C4-2B (cell line): ENCODE measurements at regions not wholly inside any gene's neighbourhood (a gene's known extent, or its start where the extent isn't known, plus 50 kb on each side); places are given as distances from the start of the nearest gene placed in this dataset.
A peak's percentile ranks its signal among the peaks of the same experiment; 100 is the strongest.

Source experiments
- ZFX ChIP-seq: fragments of 450-650 bp; IDR thresholded peaks from 2 replicates; pipeline ENCODE4 v1.6.1; 2017
- TF ChIP-seq, protein P1 (sequence below): fragments of 450-650 bp; conservative IDR thresholded peaks from 2 replicates; pipeline ENCODE4 v1.5.1; 2017; ENCODE audit warnings: mild to moderate bottlenecking

GRCh38 chr4:77358315-77358928 lies 201.4 kb downstream of the CCNG2 start:
- TF ChIP-seq, protein P1, sequence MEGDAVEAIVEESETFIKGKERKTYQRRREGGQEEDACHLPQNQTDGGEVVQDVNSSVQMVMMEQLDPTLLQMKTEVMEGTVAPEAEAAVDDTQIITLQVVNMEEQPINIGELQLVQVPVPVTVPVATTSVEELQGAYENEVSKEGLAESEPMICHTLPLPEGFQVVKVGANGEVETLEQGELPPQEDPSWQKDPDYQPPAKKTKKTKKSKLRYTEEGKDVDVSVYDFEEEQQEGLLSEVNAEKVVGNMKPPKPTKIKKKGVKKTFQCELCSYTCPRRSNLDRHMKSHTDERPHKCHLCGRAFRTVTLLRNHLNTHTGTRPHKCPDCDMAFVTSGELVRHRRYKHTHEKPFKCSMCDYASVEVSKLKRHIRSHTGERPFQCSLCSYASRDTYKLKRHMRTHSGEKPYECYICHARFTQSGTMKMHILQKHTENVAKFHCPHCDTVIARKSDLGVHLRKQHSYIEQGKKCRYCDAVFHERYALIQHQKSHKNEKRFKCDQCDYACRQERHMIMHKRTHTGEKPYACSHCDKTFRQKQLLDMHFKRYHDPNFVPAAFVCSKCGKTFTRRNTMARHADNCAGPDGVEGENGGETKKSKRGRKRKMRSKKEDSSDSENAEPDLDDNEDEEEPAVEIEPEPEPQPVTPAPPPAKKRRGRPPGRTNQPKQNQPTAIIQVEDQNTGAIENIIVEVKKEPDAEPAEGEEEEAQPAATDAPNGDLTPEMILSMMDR, result peak; percentile 76
- TF ChIP-seq ZFX, result no peak
